ENCODE measurements at regions not wholly inside any gene's neighbourhood (a gene's known extent, or its start where the extent isn't known, plus 50 kb on each side); places are given as distances from the start of the nearest gene placed in this dataset.
"Not testable (repeated sequence)": the region's sequence is repeated elsewhere in the genome, so short reads cannot be mapped to it uniquely, and the experiment has no call there.

- TF ChIP-seq CTCF (IDR thresholded peaks at IDR 0.05; ENCODE audit: unreplicated experiment): no peak
- Mint-ChIP-seq H3K4me3 (no peak overlapping the region), H3K36me3 (peaks cover 20% of the 10 kb centered on the region), H3K9me3 (peaks cover 49% of the 10 kb centered on the region), H3K27ac (peak overlapping the region; percentile 10), H3K27me3 (ENCODE audit: low read depth) (no peaks in the 10 kb centered on the region), H3K4me1 (peaks cover 12% of the 10 kb centered on the region)
- DNase-seq (ENCODE audit: low spot score in 2 of 2, unreplicated experiment in 2 of 2): no peak
Measured at GRCh38 chr2:144983107-144983506, 463.2 kb upstream of the ZEB2 start.

GRCh38 chr2:144982481-144982880 is 462.6 kb upstream of the ZEB2 start:
- Mint-ChIP-seq H3K27ac (peak overlapping the region; percentile 35), H3K4me1 (peaks cover 12% of the 10 kb centered on the region), H3K4me3 (no peak overlapping the region), H3K27me3 (ENCODE audit: low read depth) (no peaks in the 10 kb centered on the region), H3K9me3 (peaks cover 43% of the 10 kb centered on the region), H3K36me3 (peaks cover 20% of the 10 kb centered on the region)
- no peak for DNase-seq (ENCODE audit: low spot score in 2 of 2, unreplicated experiment in 2 of 2)
- TF ChIP-seq CTCF (IDR thresholded peaks at IDR 0.05; ENCODE audit: unreplicated experiment): no peak

GRCh38 chr2:144975881-144976280 is 456.0 kb upstream of the ZEB2 start:
- no peak for TF ChIP-seq CTCF (IDR thresholded peaks at IDR 0.05; ENCODE audit: unreplicated experiment)
- DNase-seq (ENCODE audit: low spot score in 2 of 2, unreplicated experiment in 2 of 2): no peak
- Mint-ChIP-seq H3K36me3 (peaks cover 2% of the 10 kb centered on the region), H3K27ac (no peak overlapping the region), H3K27me3 (ENCODE audit: low read depth) (no peaks in the 10 kb centered on the region), H3K4me1 (peaks cover 28% of the 10 kb centered on the region), H3K4me3 (no peak overlapping the region), H3K9me3 (peaks cover 18% of the 10 kb centered on the region)

GRCh38 chr2:144972676-144973075 is 452.8 kb upstream of the ZEB2 start:
- Mint-ChIP-seq H3K36me3 (peaks cover 13% of the 10 kb centered on the region), H3K4me3 (no peak overlapping the region), H3K27me3 (ENCODE audit: low read depth) (no peaks in the 10 kb centered on the region), H3K27ac (no peak overlapping the region), H3K4me1 (peaks cover 28% of the 10 kb centered on the region), H3K9me3 (peaks cover 29% of the 10 kb centered on the region)
- TF ChIP-seq CTCF (IDR thresholded peaks at IDR 0.05; ENCODE audit: unreplicated experiment): no peak
- no peak for DNase-seq (ENCODE audit: low spot score in 2 of 2, unreplicated experiment in 2 of 2)

GRCh38 chr2:144971786-144972335 is 451.9 kb upstream of the ZEB2 start:
- Mint-ChIP-seq H3K4me1 (peaks cover 27% of the 10 kb centered on the region), H3K9me3 (peaks cover 29% of the 10 kb centered on the region), H3K36me3 (peaks cover 13% of the 10 kb centered on the region), H3K4me3 (no peak overlapping the region), H3K27ac (no peak overlapping the region), H3K27me3 (ENCODE audit: low read depth) (no peaks in the 10 kb centered on the region)
- no peak for DNase-seq (ENCODE audit: low spot score in 2 of 2, unreplicated experiment in 2 of 2)
- TF ChIP-seq CTCF (IDR thresholded peaks at IDR 0.05; ENCODE audit: unreplicated experiment): no peak

GRCh38 chr2:144970410-144970809 is 450.5 kb upstream of the ZEB2 start:
- not testable (repeated sequence) for DNase-seq (ENCODE audit: low spot score in 2 of 2, unreplicated experiment in 2 of 2); H3K27me3 Mint-ChIP-seq (ENCODE audit: low read depth); H3K4me3 Mint-ChIP-seq; H3K27ac Mint-ChIP-seq
- peaks cover 17% of the 10 kb centered on the region for H3K4me1 Mint-ChIP-seq
- H3K36me3 Mint-ChIP-seq: peaks cover 15% of the 10 kb centered on the region
- peaks cover 39% of the 10 kb centered on the region for H3K9me3 Mint-ChIP-seq

GRCh38 chr2:144969564-144969963 is 449.6 kb upstream of the ZEB2 start:
- H3K9me3 Mint-ChIP-seq: peaks cover 45% of the 10 kb centered on the region

More at GRCh38 chr2:144969564-144969963, 449.6 kb upstream of the ZEB2 start:
- not testable (repeated sequence) for H3K4me1 Mint-ChIP-seq; H3K27me3 Mint-ChIP-seq (ENCODE audit: low read depth); DNase-seq (ENCODE audit: low spot score in 2 of 2, unreplicated experiment in 2 of 2); H3K4me3 Mint-ChIP-seq; H3K27ac Mint-ChIP-seq
- peaks cover 21% of the 10 kb centered on the region for H3K36me3 Mint-ChIP-seq

Measured in mesothelial cell of epicardium (in vitro differentiated cells).